ENCODE measurements at regions not wholly inside any gene's neighbourhood (a gene's known extent, or its start where the extent isn't known, plus 50 kb on each side); places are given as distances from the start of the nearest gene placed in this dataset.

DNA sequence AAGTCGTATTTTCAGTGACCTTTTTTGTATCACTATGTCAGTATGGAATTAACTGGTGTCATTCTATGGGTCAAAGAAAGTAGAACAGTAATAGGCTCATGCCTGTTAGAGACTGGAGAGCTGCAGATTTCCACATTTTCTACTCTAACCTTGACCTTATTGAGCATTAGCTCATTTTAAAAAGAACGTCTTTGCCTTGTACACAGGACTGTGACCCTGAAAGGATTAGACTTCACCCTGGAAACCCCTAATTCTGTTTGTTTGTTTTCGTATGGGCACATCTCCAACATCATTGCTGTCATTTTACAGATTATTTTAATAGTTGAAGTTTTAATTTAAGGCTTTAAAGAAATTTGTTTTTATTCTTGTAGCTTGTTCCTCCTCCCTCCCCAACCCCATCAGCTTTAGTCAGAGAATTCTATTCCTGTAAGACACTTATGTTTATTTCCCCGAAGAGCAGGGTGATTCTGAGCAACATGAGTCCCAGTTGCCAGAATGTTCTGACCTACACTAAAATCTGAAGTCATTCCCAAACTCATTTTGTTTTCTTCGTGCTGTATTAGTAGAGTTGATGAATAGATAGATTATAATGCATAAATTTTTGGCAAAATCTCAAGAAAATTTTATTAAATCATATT lies 451.3 kb downstream of the FOXG1 start:
- DNase-seq (ENCODE audit: low read depth in 2 of 2): no peak

DNA sequence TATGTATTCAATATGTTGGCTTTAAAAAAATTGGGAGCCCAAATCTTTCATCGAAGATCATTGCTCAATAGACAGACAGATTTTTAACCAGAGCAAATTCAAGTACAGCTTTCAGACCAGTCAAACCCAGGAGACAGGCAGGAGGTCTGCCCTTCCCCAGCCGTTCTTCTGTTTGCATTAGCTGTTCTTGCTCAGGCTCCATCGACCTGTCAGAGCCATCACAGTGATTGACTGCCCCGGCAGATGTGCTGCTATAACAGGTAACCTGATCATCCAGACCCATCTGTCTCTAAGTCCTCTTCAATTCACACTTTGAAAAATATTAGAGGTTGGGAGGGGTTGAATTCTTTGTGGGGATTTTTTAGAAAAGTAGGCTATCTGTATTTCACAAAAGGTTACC lies 453.5 kb downstream of the FOXG1 start:
- DNase-seq (ENCODE audit: low read depth in 2 of 2): no peak

DNA sequence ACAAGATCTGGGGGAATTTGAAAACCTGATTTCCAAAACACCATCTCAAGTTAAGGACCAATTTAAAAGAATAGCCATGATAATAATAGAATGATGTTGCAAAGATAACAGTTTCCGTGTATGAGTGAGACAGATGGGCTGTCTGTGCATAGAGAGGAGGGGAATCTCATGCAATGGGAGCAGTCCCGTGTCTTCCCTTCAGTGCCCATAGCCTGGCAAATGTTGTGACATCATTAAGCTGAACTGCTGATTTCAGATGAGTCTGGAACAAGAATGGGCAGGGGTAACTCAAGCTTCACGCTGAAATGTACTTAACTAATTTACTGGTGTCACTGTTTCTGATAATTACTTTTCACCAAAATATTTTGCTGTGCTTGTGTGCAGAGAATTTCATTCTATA lies 454.0 kb downstream of the FOXG1 start:
- DNase-seq (ENCODE audit: low read depth in 2 of 2): no peak

DNA sequence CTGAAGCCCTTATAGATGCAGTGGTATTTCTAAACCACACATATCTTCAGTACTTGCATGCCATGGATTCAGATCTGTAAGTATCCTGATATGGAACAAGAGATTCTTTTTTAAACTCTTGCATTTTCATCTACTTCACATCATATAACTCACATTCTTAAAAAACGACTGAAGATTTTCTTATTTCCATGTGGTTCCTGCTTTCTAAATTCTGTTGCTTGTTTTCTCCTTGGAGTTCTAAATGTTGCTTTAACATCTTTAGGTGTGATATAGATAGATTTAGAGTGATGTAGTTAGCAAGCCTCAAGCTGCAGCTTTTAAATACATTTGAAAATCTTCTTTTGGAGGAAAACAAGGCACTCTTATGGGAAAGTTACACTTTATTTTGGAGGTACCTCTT lies 455.4 kb downstream of the FOXG1 start:
- DNase-seq (ENCODE audit: low read depth in 2 of 2): no peak

DNA sequence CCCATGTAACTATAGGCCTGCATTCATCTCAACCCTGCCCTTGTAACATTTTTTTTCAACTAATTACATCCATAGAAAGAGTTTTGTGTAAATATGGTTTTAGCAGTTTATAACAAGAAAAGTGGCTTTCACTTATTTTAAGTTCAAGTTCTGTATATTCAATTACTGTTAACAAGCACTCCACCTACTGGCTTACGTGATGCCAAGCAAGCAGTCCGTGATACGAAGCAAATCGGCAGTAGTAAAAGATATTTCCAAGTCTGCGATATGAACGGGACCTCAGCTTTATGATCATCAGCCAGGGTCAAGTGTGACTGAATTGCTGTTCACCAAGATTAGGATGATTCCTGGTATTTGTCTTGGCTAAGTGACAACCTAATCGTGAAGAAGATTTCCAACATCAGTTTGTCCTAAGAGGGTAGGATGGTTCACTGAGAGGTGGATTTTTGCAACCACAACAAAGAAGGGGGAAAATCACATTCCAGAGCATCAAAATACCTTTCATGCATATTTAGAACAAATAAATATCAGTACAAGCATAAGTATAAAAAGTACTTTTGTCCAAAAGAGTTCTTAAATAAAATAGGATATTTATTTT lies 456.2 kb downstream of the FOXG1 start:
- peak in 1 of 2 experiments; percentile 36 for DNase-seq (ENCODE audit: low read depth in 2 of 2)

DNA sequence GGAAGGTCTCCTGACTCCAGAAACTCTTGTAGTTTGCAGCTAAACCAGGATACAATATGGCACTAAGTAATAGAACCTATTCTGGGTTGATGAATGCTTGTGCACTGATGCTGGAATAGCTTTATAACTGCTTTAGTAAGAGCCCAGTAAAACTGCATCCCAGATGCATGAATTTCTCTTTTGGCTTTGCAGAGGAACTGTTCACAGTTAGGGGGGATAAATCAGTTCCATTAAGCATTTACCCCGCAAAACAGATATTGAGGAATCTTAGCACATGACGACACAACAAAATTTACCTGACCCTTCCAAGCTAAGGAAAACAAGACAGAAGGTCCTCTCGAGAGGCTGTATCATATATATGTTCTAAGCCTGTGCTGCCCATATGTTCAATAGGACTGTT lies 457.4 kb downstream of the FOXG1 start:
- DNase-seq (ENCODE audit: low read depth in 2 of 2): no peak

DNA sequence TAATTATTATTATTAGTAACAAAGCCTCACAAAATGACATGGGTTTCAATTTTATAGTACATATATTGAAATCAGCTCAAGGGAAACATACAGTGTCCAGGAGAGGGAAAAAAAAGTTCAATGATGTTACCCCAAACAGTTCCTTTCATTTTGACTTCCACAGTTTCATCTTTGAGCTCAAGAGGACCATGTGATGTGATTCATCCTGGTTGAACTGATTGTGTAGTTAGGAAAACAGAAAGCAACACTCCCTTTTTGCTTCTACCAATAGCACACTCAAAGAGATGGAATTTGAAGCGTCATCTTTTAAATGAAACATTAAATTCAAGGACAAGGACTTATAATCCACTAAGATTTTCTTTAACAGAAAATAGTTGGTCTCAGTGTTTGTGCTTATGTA lies 461.0 kb downstream of the FOXG1 start:
- DNase-seq (ENCODE audit: low read depth in 2 of 2): no peak

DNA sequence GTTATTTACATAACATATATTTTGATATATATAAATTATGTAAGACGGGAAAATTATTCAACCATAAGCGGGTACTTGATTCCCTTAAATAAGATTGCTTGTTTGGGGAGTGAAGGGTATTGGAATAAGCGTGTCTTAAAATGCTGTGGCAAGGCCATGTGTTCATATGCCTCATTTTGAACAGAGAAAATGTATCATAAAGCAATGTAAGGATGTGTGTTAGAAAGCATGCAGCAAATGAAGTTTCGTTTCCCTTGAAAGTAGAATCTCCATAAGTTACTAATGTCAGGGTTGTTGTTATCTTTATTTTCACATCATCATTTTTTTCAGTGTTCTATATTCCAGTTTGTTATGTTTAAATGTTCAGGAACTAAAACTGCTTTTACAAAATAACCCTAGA lies 465.6 kb downstream of the FOXG1 start:
- no peak for DNase-seq (ENCODE audit: low read depth in 2 of 2)

DNA sequence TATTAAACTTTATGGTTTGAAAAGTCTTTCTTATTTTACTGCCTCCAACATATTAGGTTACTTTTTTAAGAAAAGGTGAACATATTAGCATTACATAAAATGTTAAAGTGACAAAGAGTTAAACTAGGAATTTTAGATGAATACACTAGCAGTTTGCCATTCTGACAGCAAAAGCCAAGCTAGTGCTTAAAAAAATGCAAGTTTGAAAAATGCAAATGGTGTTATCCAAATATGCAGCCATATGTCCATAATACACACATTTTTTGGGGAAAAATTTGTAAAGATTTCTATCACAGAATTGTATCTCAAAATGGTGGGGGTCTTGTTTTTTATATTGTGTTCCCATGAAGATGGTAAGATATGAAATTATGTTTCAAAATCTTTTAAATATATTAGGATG lies 466.1 kb downstream of the FOXG1 start:
- DNase-seq (ENCODE audit: low read depth in 2 of 2): no peak

DNA sequence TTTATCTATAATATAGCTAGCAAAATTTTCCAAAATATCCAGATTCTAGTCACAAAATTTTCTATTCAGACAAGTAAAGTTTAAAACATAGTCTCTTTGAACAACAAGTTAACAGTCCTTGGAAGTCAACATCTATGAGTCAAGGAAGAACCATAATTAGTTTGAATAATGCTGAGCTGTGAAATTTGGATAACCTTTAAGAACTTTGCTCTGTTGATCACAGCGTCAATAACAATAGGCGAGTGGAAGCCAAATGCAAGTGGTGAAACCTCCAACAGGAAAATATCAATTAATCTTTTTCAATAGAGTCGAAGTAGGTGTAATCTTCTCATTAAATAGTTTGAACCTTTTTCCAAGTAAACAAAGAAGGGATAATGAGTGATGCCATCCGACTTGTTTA lies 466.6 kb downstream of the FOXG1 start:
- DNase-seq (ENCODE audit: low read depth in 2 of 2): no peak

DNA sequence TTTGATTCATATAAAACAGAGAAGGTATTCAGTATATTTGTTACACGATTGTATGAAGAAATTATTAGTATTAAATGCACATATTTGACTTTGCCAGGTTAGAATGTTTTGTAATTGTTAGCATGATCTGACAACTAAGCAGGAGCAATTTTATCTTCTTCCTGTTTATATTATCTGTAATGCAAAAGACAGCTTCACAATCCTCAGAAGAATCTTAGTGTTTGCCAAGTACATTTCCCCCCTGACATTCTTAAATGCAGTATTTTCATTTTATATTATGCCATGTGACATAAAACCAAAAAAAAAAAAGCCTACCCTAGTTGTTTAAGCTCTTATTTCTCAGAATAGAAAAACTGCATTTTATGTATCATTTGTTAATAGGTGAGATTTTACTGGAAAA lies 469.4 kb downstream of the FOXG1 start:
- no peak for DNase-seq (ENCODE audit: low read depth in 2 of 2)

DNA sequence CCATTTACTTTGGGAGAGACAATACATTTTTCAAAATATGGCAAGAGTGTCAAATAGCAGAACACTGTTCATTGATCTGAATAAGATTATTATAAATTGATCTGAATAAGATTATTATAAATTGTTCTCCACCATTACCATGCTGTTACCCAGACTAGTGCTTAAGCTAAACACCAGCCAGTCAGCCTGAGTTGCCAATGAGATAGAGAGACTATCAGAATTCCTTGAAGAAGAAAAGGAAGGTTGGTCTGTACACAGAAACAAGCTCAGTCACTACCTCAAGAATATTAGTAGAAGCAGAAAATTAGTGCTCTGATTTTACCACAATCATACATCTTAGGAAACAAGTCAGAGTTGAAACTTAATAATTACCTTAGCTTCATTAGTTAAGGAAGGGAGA lies 469.8 kb downstream of the FOXG1 start:
- DNase-seq (ENCODE audit: low read depth in 2 of 2): no peak

DNA sequence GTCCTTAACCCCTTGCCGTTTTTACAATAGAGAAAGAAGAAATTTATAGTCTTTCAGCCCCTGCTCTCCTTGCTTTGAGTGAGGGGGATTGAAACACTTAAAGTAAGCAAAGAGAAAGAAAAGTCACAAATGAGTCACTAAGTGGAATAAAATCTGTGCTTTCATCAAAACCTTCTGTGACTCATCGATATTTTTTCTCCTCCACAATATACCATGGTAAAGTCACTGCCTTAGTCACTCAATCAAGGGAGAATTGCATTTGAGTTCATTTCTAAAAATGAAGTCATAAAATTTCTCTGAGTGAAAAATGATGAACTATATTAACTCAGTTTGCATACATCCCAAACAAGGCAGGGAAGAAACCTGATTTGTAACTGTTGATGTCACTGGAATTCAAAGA lies 470.3 kb downstream of the FOXG1 start:
- DNase-seq (ENCODE audit: low read depth in 2 of 2): peak; percentile 59 to 64

DNA sequence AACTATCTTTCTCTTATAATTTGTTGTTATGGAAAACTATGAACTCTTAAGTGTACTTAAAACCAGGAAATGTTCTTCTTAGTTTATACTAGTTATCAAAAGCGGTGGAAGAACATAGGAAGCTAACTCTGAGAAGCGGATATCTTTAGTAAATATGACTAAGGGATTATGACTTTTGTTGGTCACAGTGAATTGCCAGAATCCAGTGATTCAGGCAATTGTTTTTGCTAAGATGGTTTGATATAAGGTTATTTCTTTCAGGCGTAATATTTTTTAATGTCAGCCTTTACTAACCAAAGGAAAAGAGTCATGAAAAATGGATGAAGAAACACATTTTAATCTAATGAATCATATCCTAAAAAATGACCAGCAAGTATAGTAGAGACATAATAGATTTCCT lies 473.5 kb downstream of the FOXG1 start:
- peak; percentile 63 to 68 for DNase-seq (ENCODE audit: low read depth in 2 of 2)

DNA sequence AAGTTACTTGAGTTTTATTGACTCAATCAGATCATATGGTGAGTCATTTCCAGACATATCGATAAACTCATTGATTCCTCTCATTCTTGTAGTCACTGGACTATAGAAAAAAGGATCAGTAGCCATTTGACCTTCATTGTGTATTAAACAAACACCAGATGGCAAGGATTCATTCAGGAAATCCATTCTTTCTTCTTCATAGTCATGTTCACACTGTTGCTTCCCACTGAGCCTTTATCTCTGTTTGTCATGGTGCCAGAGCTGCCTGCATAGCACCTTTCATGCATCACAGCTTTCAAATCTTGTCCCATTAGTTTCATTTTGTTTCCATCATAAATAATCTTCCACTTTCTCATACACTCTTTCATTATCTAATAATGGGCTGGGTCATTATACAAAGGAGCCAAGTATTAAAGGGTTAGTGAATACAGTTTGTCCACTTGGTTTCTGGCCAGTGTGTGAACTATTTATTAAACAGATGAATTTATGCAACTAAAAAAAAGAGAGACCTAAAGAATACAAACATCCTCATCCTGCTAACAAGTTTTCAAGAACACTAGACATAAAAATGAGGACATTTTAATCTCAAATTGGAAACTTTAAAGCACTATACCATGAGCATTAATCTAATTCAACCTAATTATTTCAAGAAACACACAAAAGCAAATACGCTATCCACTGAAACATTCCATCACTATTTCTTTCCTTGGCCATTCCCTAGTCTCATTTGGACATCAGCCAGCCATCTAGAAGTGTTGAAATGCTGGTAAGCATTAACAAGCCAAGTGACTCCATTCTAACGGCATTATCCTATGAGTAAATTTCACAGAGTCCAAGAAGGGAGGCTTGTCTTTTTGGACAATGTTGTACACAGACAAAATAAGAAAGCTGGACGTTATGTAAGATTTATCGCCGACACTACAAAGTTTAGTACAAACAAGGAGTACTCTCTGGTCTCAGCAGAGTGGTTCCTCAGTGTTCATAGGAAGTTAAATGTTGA lies 476.5 kb downstream of the FOXG1 start:
- DNase-seq (ENCODE audit: low read depth in 2 of 2): peak; percentile 62 to 66

DNA sequence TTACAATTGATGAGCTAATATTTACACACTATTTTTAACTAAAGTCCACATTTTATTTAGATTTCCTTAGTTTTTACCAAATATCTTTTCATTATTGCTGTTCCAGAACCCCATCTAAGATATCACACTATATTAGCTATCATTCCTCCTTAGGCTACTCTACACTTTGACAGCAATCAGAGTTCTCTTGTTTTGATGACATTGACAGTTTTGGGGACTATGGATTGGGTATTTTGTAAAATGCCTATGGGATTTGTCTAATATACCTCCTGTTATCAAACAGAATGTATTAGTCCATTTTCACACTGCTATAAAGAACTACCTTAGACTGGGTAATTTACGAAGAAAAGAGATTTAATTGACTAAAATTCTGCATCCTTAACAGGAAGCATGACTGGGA lies 489.1 kb downstream of the FOXG1 start:
- DNase-seq (ENCODE audit: low read depth in 2 of 2): no peak

DNA sequence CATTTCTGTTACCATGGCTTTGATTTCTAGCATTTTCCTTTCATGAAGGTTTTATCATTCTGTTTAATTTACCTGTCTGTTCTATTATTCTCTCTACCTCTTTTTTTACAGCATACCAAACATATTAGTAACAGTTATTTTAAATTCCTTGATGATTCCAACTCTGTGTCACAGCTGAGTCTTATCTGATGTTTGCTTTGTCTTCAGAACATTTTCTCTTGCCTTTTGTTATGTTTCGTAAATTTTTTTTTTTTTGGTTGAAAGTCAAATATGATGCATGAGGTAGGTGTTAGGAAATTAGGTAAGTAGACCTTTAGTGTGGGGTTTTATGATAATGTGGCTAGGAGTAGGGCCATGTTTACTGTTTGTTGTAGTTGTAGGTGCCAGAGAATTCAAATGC lies 496.4 kb downstream of the FOXG1 start:
- DNase-seq (ENCODE audit: low read depth in 2 of 2): no peak

DNA sequence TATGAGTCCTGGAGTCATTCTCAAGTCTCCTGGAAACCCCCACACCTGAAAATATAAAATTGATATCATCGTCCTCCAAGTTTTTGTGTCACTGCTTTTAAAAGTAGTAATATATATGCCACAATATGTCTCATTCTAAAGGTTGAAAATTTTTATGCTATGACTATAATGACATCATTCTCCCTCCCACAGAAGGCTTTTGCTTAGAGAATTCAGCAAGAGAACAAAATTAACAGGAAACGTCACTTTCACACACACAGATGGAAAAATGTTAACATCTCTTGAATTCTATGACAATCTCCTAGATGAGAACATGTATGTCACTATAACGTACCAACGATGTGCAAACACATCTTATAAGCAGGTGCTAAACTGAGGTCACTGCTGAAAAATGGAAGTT lies 498.3 kb downstream of the FOXG1 start:
- no peak for DNase-seq (ENCODE audit: low read depth in 2 of 2)

DNA sequence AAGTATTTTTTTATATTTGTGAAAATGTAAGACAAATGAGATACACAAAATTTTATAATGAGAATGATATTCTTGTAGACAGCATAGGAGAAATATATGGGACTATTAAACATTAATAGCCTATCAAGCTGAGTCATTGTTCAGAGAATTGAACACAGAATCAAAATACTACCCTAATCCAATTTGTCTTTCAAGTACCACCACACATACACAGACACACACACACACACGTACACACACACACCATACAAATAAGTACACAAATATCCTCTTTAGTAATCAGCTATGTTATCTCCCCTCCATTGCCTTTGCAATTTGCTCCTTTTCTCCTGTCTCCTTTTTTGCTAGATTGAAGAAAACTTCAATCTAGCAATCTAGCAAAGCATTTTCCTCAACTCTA lies 499.3 kb downstream of the FOXG1 start:
- no peak for DNase-seq (ENCODE audit: low read depth in 2 of 2)

DNA sequence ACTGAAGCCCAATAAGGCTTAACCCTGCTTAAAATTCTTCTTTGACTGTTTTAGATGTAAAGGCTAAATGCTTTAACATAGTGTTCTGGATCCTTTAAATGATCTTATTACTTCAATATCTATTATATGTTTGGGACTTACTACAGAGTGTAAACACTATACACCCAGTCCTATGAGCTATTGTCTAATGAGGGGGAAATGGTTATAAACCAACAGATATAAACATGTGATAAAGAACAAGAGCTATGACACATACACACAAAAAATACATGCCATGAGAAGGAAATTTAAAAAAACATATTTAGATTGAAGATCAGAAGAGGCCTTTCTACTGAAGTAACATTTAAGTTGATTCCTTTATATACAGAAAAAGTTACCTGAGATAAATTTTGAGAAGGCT lies 505.1 kb downstream of the FOXG1 start:
- no peak for DNase-seq (ENCODE audit: low read depth in 2 of 2)

DNA sequence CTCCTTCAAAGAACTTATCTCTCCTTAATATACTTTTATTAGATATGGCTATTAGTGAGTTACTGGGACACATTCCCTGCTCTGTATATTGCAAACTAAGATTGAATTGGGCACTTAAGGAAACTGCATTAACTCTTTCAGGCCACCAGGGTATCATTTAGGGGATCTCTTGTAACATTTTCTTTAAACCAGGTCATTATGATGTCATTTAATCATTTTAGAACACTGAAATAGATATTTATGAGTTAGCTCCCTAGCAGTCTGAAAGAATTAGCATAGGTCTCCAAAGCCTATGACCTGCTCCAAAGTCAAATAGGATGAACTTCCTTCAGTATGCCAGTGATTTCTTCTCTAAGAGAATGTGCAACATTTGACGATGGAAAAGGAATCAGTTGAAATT lies 506.9 kb downstream of the FOXG1 start:
- no peak for DNase-seq (ENCODE audit: low read depth in 2 of 2)

DNA sequence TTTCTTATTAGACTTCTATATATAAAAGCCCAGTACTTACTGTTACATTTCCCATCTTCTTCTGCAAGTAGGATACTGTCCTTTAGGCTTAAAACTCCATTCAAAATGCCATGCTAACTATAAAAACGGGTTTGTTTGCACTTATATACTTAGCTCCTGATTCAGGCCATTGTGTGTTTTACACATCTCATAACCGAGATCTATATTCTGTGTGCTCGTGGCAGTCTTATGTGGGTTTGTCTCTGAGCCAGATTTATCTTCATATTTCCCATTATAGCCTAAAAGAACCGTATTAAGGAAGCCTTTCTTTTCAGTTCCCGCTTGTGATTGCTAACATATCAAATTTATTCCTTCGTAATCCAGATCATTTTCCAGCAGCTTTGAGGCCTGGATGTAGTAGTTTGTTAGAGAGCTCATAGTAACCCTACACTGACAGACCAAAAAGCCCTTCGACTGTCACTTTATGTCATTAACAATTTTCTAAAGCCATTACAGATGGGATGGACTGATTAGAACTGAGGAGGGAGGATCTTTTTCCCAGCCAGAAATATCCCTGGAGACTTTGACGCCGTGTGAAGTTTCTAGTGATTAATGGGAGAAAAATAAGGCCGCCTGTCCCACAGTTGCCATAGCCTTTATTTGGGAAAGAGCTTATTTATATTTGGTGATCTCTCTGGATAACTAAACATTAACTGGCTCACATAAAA lies 508.5 kb downstream of the FOXG1 start:
- DNase-seq (ENCODE audit: low read depth in 2 of 2): no peak
